Fibroblast of the conjunctiva (primary cell): ENCODE measurements at regions not wholly inside any gene's neighbourhood (a gene's known extent, or its start where the extent isn't known, plus 50 kb on each side); places are given as distances from the start of the nearest gene placed in this dataset.
A peak's percentile ranks its signal among the peaks of the same experiment; 100 is the strongest.
"Not testable (repeated sequence)": the region's sequence is repeated elsewhere in the genome, so short reads cannot be mapped to it uniquely, and the experiment has no call there.

Source experiments
- DNase-seq: peaks from one replicate; pipeline ENCODE4 v3.0.0-alpha.2; 2010; ENCODE audit warnings: low read depth

- no peak for DNase-seq
These were observed 84.3 kb upstream of the NCOR2 start for GRCh38 chr12:124651516-124652273.

DNA sequence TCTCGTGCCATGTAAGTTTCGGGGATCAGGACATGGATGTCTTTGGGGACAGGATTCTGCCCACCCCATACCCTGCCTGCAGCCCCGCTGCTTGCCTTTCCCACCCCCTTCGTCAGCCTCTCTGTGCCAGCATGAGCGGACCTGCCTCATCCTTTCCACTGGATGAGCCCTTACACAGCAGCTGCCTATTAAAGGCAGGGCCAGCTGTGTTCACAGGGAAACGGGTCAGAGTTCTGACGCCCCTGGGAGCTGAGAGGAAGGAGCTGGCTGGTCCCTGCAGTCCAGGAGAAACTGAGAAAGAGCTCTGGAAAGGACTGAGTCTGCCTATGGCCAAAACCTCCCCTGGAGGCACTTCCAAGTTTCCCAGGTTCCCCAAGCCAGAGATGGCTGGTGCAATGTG is 83.5 kb upstream of the NCOR2 start:
- no peak for DNase-seq

DNA sequence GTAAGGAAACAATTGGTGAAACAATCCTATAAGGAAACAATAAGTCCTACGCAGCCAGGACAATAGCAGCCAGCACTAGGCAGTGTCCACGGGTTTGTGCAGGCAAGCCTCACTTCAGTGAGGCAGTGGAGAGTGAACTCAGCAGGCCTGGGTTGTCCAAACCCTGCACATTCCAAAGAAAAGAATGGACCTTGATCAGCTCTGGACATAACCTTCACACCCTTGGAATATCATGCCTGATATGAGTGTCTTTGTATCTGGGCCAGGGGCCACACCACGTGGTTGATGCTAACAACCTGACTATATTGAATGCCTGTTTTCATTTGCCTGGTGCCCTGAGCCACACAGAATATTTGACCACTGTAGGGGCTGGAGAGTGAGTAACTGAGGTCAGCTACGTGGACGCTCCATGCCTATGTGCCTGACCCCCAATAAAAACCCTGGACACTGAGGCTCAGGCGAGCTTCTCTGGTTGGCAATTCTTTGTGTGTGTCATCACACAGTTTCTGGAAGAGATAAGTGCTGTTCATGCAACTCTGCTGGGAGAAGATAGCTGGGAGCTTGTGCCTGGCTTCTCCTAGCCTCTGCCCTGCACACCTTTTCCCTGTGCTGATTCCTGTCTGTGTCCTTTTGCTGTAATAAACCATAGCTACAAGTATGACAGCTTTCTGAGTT is 81.4 kb upstream of the NCOR2 start:
- DNase-seq: no peak

GRCh38 chr12:124647316-124647715 is 79.9 kb upstream of the NCOR2 start:
- DNase-seq: no peak

- DNase-seq: no peak
These were observed 79.2 kb upstream of the NCOR2 start for GRCh38 chr12:124646385-124647230.

GRCh38 chr12:124645530-124646244 is 78.3 kb upstream of the NCOR2 start:
- no peak for DNase-seq

DNA sequence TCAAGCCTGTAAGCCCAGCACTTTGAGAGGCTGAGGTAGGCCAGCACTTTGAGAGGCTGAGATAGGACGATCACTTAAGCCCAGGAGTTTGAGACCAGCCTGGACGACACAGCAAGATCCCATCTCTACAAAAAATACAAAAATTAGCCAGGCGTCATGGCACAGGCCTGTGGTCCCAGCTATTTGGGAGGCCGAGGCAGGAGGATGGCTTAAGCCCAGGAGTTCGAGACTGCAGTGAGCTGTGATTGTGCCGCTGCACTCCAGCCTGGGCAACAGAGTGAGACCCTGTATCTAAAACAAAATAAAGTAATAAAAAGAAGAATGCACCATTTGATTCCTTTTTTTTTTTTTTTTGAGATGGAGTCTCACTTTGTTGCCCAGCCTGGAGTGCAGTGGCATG is 76.4 kb upstream of the NCOR2 start:
- not testable (repeated sequence) for DNase-seq

- DNase-seq: no peak
These were observed 74.7 kb upstream of the NCOR2 start for GRCh38 chr12:124642105-124642504.

GRCh38 chr12:124641591-124641990 is 74.2 kb upstream of the NCOR2 start:
- DNase-seq: no peak

GRCh38 chr12:124640056-124640455 is 72.6 kb upstream of the NCOR2 start:
- DNase-seq: no peak

DNA sequence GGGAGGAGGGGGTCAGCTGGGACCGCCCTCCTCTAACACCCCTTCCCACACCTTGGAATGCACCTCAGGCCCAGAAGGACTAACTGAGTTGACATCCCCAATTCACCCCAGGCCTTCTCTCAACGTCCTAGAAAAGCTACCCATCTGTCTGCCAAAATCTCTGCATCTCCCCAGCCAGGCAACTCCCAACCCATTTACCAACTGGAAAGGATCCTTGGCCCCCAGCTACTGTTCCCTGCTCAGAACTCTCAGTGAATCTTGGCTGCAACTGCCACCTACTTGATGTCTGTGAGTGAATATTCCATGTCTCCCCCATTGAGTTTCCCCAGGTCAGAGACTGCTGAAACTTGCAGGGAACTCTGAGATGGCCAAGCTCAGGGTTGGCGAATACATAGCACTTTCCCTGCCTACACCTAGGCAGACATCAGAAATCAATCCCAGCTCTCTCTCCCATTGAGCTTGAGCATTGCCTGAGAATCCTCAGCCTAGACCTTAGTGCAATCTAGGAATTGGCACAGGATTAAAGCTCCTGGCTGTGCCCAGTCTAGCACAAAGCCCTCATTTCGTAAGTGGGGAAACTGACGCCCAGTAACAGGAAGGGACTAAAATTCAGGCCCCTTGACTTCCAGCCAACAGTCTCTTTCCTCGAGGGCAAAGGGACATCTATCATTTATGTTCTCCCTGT is 71.9 kb upstream of the NCOR2 start:
- DNase-seq: no peak

- DNase-seq: no peak
These were observed 70.2 kb upstream of the NCOR2 start for GRCh38 chr12:124637581-124637981.

DNA sequence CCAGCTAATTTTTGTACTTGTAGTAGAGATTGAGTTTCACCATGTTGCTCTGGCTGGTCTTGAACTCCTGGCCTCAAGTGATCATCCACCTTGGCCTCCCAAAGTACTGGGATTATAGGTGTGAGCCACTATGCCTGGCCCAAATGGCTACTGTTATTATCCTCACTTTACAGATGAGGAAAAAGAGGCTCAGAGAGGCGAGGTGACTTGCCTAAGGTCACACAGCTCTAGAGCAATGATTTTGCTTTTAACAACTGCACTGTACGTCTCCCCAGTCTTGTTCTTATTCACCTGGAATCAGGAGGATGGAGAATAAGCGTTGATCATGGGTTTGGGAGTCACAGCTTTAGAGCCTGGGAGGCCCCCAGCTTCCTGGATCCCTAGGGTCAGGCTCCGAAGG is 69.8 kb upstream of the NCOR2 start:
- no peak for DNase-seq

- peak; percentile 65 for DNase-seq
These were observed 68.9 kb upstream of the NCOR2 start for GRCh38 chr12:124636138-124636978.

DNA sequence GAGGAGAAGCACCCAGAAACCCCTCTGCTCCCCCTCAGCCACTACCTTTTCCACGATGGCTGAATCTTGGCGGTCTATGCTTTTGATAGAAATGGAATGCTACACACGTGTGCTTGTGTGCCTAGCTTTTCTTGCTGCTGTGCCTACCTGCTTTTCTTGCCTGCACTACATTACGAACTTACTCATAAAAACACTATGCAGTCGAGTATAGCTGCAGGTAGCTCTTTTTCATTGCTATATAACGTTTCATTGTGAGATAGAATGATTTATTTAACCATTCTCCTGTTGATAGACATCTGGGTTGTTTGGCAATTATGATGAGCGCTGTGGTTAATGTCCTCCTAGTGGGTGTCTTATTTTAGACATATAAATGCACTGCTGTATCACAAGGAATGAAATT is 67.9 kb upstream of the NCOR2 start:
- DNase-seq: no peak

DNA sequence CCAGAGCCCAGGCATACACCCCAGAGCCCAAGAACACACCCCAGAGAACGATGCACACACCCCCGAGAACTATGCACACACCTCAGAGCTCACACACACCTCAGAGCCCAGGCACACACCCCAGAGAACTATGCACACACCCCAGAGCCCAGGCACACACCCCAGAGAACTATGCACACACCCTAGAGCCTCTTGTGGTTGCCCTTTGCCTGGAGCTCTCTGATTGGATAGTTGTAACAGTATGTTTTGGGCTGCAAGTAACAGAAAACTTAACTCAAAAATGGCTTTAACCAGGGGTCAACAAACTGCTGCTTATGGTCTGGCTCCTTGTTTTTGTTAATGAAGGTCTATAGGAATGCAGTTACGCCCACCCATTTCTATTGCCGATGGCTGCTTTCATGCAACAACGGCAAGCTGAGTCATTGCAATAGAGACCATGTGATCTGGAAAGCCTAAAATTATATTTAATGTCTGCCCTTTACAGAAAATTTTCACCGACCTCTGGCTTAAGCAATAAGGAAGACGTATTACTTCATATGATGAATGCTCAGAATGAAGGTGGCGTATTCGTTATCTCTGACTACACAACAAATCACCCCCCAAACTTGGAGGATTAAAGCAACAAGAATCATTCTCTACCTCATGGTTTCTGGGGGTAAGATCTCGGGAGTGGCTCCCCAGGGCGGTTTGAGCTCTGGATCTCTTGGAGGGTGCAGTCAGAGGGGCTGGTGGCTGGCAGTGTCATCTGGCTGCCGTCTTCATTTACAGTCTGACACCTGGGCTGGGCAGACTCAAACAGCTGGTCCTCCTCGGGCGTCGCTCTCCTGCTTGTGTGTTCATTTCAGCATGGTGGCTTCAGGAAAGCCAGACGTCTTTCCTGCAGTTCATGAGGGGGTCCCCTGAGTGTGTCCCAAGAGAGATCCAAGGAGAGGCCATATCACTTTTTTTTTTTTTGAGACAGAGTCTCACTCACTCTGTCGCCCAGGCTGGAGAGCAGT is 66.3 kb upstream of the NCOR2 start:
- no peak for DNase-seq

DNA sequence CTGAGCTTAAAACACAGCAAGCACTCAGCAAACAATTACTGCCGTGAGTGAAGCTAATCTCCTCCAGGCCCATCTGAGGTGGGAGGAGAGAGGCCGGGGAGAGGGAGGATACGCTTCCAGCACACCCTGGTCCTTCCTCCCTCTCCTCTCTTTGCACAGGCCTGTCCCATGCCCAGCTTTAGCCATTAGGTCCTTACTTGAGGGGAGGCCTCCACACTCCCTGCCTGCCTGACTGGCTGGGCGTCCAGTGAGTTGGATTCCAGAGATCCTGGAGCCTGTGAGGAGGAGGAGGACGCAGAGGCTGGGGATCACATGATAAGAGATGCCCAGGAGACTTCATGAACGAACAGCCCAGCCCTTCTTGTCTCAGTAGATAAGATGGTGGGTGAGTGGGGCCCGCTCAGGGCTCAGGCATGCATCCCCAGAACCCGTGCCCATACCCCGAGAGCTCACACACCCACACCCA is 65.1 kb upstream of the NCOR2 start:
- DNase-seq: no peak

GRCh38 chr12:124631681-124632256 is 64.4 kb upstream of the NCOR2 start:
- DNase-seq: no peak

DNA sequence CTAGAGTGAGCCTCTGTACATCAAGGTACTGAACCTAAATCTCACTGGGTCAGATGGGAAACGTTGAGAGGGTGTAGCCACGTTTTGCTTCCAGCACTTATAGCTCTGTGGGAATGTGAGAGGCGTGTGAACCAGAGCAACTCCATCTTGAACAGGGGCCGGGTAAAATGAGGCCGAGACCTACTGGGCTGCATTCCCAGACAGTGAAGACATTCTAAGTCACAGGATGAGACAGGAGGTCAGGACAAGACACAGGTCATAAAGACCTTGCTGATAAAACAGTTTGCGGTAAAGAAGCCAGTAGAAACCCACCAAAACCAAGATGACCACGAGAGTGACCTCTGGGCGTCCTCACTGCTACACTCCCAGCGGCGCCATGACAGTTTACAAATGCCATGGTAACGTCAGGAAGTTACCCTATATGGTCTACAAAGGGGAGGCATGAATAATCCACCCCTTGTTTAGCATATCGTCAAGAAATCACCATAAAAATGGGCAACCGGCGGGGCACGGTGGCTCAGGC is 63.4 kb upstream of the NCOR2 start:
- DNase-seq: no peak
